BE2C (cell line): ENCODE measurements at regions not wholly inside any gene's neighbourhood (a gene's known extent, or its start where the extent isn't known, plus 50 kb on each side); places are given as distances from the start of the nearest gene placed in this dataset.

Experiments
- DNase-seq: peaks from one replicate; pipeline ENCODE4 v3.0.0-alpha.2; 2020
- H3K27me3 ChIP-seq: fragments of 250-450 bp; sonication (Bioruptor Pico); 2 replicates; pipeline ENCODE4 v1.5.1; 2020; ENCODE audit warnings: mild to moderate bottlenecking
- H3K36me3 ChIP-seq: fragments of 250-450 bp; sonication (Bioruptor Pico); 2 replicates; pipeline ENCODE4 v1.5.1; 2020; ENCODE audit warnings: mild to moderate bottlenecking
- H3K4me1 ChIP-seq: fragments of 250-450 bp; sonication (Bioruptor Pico); 2 replicates; pipeline ENCODE4 v1.5.1; 2020
- H3K4me3 ChIP-seq: 2 replicates; pipeline ENCODE4 v1.5.1; 2011; ENCODE audit warnings: low read depth, low read length
- H3K9me3 ChIP-seq: fragments of 250-450 bp; sonication (Bioruptor Pico); 2 replicates; pipeline ENCODE4 v1.5.1; 2020
- TF ChIP-seq, protein P1 (sequence below): IDR thresholded peaks from 2 replicates; pipeline ENCODE4 v1.5.1; 2012; ENCODE audit warnings: mild to moderate bottlenecking, low read depth, low read length

DNA sequence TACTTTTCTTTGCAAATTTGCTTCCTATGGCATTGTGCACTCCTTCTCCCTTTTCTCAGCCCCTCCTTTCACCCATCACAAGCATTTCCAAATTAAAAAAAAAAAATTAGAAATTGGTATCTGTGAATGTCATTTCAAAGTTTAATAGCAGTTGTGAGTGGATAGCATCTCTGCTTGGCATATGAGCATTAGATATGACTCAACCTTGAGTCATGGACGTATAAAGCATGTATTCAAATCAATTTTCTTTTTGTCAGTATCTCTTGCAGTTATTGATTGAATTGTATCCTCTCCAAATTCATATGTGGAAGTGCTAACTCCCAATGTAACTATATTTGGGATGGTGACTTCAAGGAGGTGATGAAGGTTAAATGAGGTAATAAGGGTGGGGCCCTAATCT lies 60.1 kb upstream of the MAP3K7 start:
- Histone ChIP-seq H3K9me3 (no peaks in the 10 kb centered on the region), H3K4me1 (no peaks in the 10 kb centered on the region), H3K4me3 (no peak overlapping the region), H3K27me3 (peaks cover 6% of the 10 kb centered on the region; the same call in 1 of the 2 replicates), H3K36me3 (no peaks in the 10 kb centered on the region)
- TF ChIP-seq, protein P1, sequence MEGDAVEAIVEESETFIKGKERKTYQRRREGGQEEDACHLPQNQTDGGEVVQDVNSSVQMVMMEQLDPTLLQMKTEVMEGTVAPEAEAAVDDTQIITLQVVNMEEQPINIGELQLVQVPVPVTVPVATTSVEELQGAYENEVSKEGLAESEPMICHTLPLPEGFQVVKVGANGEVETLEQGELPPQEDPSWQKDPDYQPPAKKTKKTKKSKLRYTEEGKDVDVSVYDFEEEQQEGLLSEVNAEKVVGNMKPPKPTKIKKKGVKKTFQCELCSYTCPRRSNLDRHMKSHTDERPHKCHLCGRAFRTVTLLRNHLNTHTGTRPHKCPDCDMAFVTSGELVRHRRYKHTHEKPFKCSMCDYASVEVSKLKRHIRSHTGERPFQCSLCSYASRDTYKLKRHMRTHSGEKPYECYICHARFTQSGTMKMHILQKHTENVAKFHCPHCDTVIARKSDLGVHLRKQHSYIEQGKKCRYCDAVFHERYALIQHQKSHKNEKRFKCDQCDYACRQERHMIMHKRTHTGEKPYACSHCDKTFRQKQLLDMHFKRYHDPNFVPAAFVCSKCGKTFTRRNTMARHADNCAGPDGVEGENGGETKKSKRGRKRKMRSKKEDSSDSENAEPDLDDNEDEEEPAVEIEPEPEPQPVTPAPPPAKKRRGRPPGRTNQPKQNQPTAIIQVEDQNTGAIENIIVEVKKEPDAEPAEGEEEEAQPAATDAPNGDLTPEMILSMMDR: no peak
- DNase-seq: no peak

DNA sequence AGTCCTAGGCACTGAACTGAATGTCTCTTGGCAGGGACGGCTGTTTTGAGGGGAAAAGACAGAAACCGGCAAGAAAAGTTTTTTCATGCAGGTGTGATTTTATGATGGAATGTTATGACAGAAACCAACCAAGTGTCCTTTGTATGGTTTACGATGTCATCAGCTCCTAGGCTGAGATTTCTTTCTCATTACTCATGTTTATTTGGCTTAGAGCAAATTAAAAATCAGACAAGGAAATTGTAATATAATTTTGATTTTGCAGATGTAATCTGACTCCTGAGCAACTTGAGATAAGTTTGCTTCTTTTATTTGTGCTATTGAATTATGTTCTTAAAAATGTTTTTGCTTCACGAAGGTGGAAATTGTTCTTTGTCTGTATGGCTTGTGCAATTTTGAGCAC lies 58.8 kb upstream of the MAP3K7 start:
- TF ChIP-seq, protein P1: no peak
- no peaks in the 10 kb centered on the region for H3K9me3 ChIP-seq
- DNase-seq: no peak

DNA sequence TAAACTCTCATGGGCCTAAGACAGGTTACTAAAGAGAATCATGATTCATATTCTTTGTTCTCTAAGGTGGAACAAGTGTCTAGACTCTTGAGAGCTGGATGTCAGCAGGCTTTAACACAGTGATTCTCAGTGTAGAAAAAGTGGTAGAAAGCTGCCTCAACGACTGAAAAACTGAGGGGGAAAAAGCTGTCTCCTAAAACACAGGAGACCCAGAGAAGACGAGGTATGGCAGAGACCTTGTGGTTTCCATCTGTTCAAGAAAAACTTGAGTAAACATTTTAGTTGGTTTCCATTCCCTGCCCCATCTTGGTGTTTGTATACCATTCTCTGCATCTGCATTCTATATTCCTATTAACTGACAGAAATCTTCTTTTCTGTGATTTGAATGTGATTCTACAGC lies 57.6 kb upstream of the MAP3K7 start:
- Histone ChIP-seq H3K4me1 (no peaks in the 10 kb centered on the region), H3K4me3 (no peak overlapping the region), H3K36me3 (no peaks in the 10 kb centered on the region), H3K9me3 (no peaks in the 10 kb centered on the region), H3K27me3 (no peaks in the 10 kb centered on the region)
- no peak for DNase-seq
- TF ChIP-seq, protein P1: no peak

More for the DNA sequence above, 58.8 kb upstream of the MAP3K7 start:
- Histone ChIP-seq H3K4me1 (no peaks in the 10 kb centered on the region), H3K36me3 (no peaks in the 10 kb centered on the region), H3K4me3 (no peak overlapping the region), H3K27me3 (no peaks in the 10 kb centered on the region)

DNA sequence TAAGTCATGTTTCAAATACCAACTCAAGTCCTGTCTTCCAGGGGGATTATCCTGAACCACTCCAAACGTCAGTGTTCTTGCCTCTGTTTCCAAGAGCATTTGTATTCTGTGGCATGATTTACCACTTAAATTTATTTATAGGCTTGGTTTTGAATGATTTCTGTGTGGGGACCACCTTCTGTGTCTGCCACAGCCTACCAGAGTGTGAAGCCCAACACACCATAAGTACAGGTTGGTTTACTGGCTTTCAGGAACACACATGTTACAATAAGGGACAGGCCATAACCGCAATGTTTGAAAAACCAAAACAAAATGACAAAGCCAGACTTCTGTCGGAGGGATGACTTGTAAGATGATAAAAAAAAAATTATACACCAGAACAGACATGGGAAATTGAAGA lies 56.5 kb upstream of the MAP3K7 start:
- Histone ChIP-seq H3K4me1 (no peaks in the 10 kb centered on the region), H3K9me3 (no peaks in the 10 kb centered on the region), H3K27me3 (no peaks in the 10 kb centered on the region), H3K4me3 (no peak overlapping the region), H3K36me3 (no peaks in the 10 kb centered on the region)
- TF ChIP-seq, protein P1: no peak
- no peak for DNase-seq

GRCh38 chr6:90637320-90637719 lies 50.4 kb upstream of the MAP3K7 start:
- Histone ChIP-seq H3K4me3 (no peak overlapping the region), H3K36me3 (no peaks in the 10 kb centered on the region), H3K9me3 (no peaks in the 10 kb centered on the region), H3K27me3 (no peaks in the 10 kb centered on the region), H3K4me1 (no peaks in the 10 kb centered on the region)
- TF ChIP-seq, protein P1: no peak
- no peak for DNase-seq
